A673 (cell line): ENCODE measurements at regions not wholly inside any gene's neighbourhood (a gene's known extent, or its start where the extent isn't known, plus 50 kb on each side); places are given as distances from the start of the nearest gene placed in this dataset.
A peak's percentile ranks its signal among the peaks of the same experiment; 100 is the strongest.

Source experiments
- BruUV-seq: library from RNA; stranded (reverse); fragments of 400-500 nt; replicated peaks from 2 replicates; lab custom pipeline; 2021; lab: Mats Ljungman, UMichigan
- CTCF ChIA-PET: fragments of 300-600 bp; sonication (Branson Sonifier 250); formaldehyde crosslinking; loops from one replicate; lab custom pipeline; 2022; ENCODE audit warnings: antibody characterized with exemption; lab: Charles Lee
- POLR2A ChIA-PET: fragments of 300-600 bp; sonication (Branson Sonifier 250); formaldehyde crosslinking; loops from one replicate; lab custom pipeline; 2022; ENCODE audit warnings: antibody characterized with exemption; ENCODE audit not compliant: low non-redundant PET; lab: Charles Lee
- DNase-seq: peaks from one replicate; pipeline ENCODE4 v3.0.0-alpha.2; 2015; ENCODE audit warnings: low spot score
- H3K27ac ChIP-seq: fragments of 200-600 bp; sonication (generic); 2 replicates; pipeline ENCODE4 v1.5.1; 2016; ENCODE audit warnings: mixed run types, low read depth, mild to moderate bottlenecking, mixed read lengths, antibody characterized with exemption, low read length; ENCODE audit not compliant: poor library complexity, severe bottlenecking
- H3K27me3 ChIP-seq: fragments of 200-600 bp; sonication (generic); replicated peaks from 2 replicates; pipeline ENCODE4 v1.6.1; 2017; ENCODE audit warnings: mixed run types, low read depth, mild to moderate bottlenecking, mixed read lengths, antibody characterized with exemption, low read length; ENCODE audit not compliant: insufficient read depth, poor library complexity
- H3K36me3 ChIP-seq: fragments of 200-600 bp; sonication (generic); 2 replicates; pipeline ENCODE4 v1.6.1; 2016; ENCODE audit warnings: mixed run types, mild to moderate bottlenecking, mixed read lengths, antibody characterized with exemption, low read length; ENCODE audit not compliant: insufficient read depth, poor library complexity, severe bottlenecking
- H3K4me1 ChIP-seq: fragments of 200-600 bp; sonication (generic); 2 replicates; pipeline ENCODE4 v1.6.1; 2017; ENCODE audit warnings: mixed run types, mild to moderate bottlenecking, mixed read lengths, antibody characterized with exemption, low read length; ENCODE audit not compliant: insufficient read depth, poor library complexity, severe bottlenecking
- H3K4me3 ChIP-seq: fragments of 200-600 bp; sonication (generic); 2 replicates; pipeline ENCODE4 v1.5.1; 2016; ENCODE audit warnings: low read depth, mixed run types, mild to moderate bottlenecking, mixed read lengths, low read length; ENCODE audit not compliant: poor library complexity, severe bottlenecking
- H3K9me3 ChIP-seq: fragments of 200-600 bp; sonication (generic); 2 replicates; pipeline ENCODE4 v1.6.1; 2016; ENCODE audit warnings: mixed run types, low read depth, mild to moderate bottlenecking, mixed read lengths, antibody characterized with exemption, low read length; ENCODE audit not compliant: poor library complexity, severe bottlenecking
- CTCF ChIP-seq: fragments of 300-800, 200-600 bp; sonication (generic); conservative IDR thresholded peaks from 2 replicates; pipeline ENCODE4 v1.5.1; 2017; ENCODE audit warnings: low read depth, mild to moderate bottlenecking, antibody characterized with exemption, low read length, moderate library complexity, mixed read lengths
- EZH2 ChIP-seq: fragments of 200-600 bp; sonication (generic); IDR thresholded peaks from 2 replicates; pipeline ENCODE4 v1.6.1; 2017; ENCODE audit warnings: borderline replicate concordance, low read depth, mild to moderate bottlenecking, mixed read lengths, antibody characterized with exemption, low read length; ENCODE audit not compliant: poor library complexity, severe bottlenecking
- intact Hi-C: fragments of 100-400 bp; cut with micrococcal nuclease; formaldehyde crosslinking; loops from one replicate; pipeline ENCODE4 v1.10.0; 2022; ENCODE audit not compliant: unreplicated experiment

GRCh38 chr1:72724951-72725861 lies 442.9 kb upstream of the NEGR1 start:
- intact Hi-C loops = no loop called here
- ChIA-PET POLR2A (no interaction called here), CTCF (no interaction called here)
- H3K9me3 ChIP-seq = peaks cover 33% of the 10 kb centered on the region
- no peaks in the 10 kb centered on the region for H3K4me1 ChIP-seq
- BruUV-seq = no TSS peak
- H3K36me3 ChIP-seq = peaks cover 42% of the 10 kb centered on the region
- DNase-seq = no peak
- H3K27me3 ChIP-seq = no peaks in the 10 kb centered on the region
- TF ChIP-seq EZH2 (no peak), CTCF (0 out of 2 replicates have a peak, but pooled peaks have one; percentile 13)
- no peak overlapping the region for H3K27ac ChIP-seq
- H3K4me3 ChIP-seq = no peak overlapping the region

DNA sequence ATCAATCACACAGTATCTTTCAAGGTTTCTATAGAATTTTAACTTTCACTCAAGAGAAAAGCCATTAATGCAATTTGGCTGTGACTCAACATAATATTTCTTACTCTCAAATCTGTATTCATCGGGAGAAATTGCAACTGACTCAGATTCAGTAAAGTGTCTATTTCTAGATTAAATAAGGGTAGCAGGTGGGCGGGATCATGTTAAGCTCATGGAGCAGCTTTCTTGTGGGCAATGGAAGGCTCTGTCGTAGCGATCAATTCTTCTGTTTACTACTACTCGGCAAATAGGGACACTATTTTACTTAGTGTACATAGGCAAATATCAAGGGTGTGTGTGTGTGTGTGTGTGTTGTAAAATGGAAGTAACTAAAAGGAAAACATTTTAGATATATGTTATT lies 423.6 kb upstream of the NEGR1 start:
- DNase-seq = peak; percentile 88
- no peaks in the 10 kb centered on the region for H3K27me3 ChIP-seq
- TF ChIP-seq CTCF = no peak
- intact Hi-C loops = loop anchor here (1.0 to 10.0 kb wide), 7 partner anchors 83 to 1985 kb away; partner anchors contain the start of gene ZRANB2
- peak overlapping the region; percentile 46 for H3K4me3 ChIP-seq
- peaks cover 50% of the 10 kb centered on the region for H3K4me1 ChIP-seq
- H3K9me3 ChIP-seq = no peaks in the 10 kb centered on the region
- H3K36me3 ChIP-seq = peaks cover 21% of the 10 kb centered on the region
- ChIA-PET POLR2A (interaction anchor here (0.6 to 1.2 kb wide), 4 partner anchors 24 to 1983 kb away, joined by 3 to 24 read pairs (median 9); no protein-coding TSS in a partner anchor), CTCF (interaction anchor here (0.6 to 1.5 kb wide), 3 partner anchors 117 to 163 kb away, joined by 3 to 8 read pairs (median 3); no protein-coding TSS in a partner anchor)
- no TSS peak for BruUV-seq
- peak overlapping the region; percentile 99 for H3K27ac ChIP-seq

DNA sequence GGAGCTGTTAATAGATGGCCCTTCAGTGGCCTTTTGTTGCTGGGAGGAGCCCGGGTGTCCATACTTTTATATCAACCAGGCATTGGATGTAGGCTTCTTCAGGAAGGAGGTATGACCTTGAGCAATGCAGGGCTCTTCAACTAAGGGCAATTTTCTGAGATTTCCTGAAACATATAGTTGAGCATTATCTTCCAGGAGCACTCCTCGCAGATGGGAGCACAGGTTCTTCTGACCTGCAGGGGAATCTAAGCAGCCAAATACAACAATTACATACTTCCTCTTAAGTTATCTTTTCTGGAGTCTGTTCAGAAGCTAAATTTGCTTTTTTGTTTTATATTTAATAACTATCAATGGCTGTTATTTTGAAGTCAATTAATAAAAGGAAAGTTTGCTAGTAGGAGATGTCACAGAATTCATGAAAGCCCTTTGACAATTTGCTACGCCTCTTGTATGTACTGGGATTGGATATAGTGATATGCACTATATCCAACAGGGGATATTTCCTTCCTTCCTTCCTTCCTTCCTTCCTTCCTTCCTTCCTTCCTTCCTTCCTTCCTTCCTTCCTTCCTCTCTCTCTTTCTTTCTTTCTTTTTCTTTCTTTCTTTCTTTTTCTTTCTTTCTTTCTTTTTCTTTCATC lies 422.6 kb upstream of the NEGR1 start:
- ChIA-PET CTCF (interaction anchor here (0.6 to 1.5 kb wide), 3 partner anchors 118 to 164 kb away, joined by 3 to 8 read pairs (median 3); no protein-coding TSS in a partner anchor), POLR2A (interaction anchor here (0.7 to 1.2 kb wide), 2 partner anchors 164 to 1524 kb away, joined by 14 to 24 read pairs; no protein-coding TSS in a partner anchor)
- H3K27me3 ChIP-seq = no peaks in the 10 kb centered on the region
- peaks cover 11% of the 10 kb centered on the region for H3K36me3 ChIP-seq
- no peaks in the 10 kb centered on the region for H3K9me3 ChIP-seq
- H3K27ac ChIP-seq = peak overlapping the region; percentile 99
- BruUV-seq = no TSS peak
- peaks cover 40% of the 10 kb centered on the region for H3K4me1 ChIP-seq
- H3K4me3 ChIP-seq = peak overlapping the region; percentile 46
- TF ChIP-seq CTCF = no peak
- no peak for TF ChIP-seq EZH2
- intact Hi-C loops = loop anchor here (1.0 to 10.0 kb wide), 7 partner anchors 82 to 1984 kb away; partner anchors contain the start of gene ZRANB2
- DNase-seq = peak; percentile 92
